K562 (cell line): ENCODE measurements at regions not wholly inside any gene's neighbourhood (a gene's known extent, or its start where the extent isn't known, plus 50 kb on each side); places are given as distances from the start of the nearest gene placed in this dataset.

Experiments
- ATAC-seq: fragments of 200-7000 bp; cut with Tn5 transposase; 3 replicates; pipeline ENCODE4 v1.9.1; 2020; ENCODE audit warnings: moderate library complexity
- BruUV-seq: library from RNA; stranded (reverse); fragments of 400-500 nt; replicated peaks from 2 replicates; lab custom pipeline; 2021; lab: Mats Ljungman, UMichigan
- CTCF ChIA-PET: fragments of 300-600 bp; formaldehyde crosslinking; extraction: SDS; loops from one replicate; lab custom pipeline; 2021; ENCODE audit warnings: low intra/inter-chr PET ratio; lab: Yijun Ruan, JAX
- POLR2A ChIA-PET: fragments of 300-600, 350-650 bp; sonication (Branson Sonifier 250); formaldehyde crosslinking; extraction: SDS; loops from one replicate; lab custom pipeline; 2021; ENCODE audit warnings: antibody characterized with exemption, inconsistent platforms; lab: Yijun Ruan, JAX
- DNase-seq, 4 experiments: peaks; one replicate each; pipeline versions ENCODE4 v3.0.0 to v3.0.0-alpha.2; 2011 to 2018; ENCODE audit warnings: low spot score in 3 of 4, mixed read lengths in 3 of 4; ENCODE audit errors: extremely low read depth in 1 of 4
- FAIRE-seq: peaks from 2 replicates; lab custom pipeline; 2011; peaks lifted over from hg19 to GRCh38; lab: Jason Lieb, UNC
- H2AFZ ChIP-seq: 2 replicates; pipeline ENCODE4 v1.6.0; 2011; ENCODE audit warnings: low read depth, low read length, control low read depth, inconsistent platforms
- H3K27ac ChIP-seq: fragments of 200-600 bp; 3 replicates; pipeline ENCODE4 v1.8.0; 2011; ENCODE audit warnings: low read depth, mild to moderate bottlenecking, control low read depth, inconsistent platforms, low read length, moderate library complexity, mixed read lengths; ENCODE audit errors: extremely low read depth
- H3K27me3 ChIP-seq, 2 experiments: fragments of 300-600 bp in 1 of 2; 2 replicates in 1 of 2; 3 replicates in 1 of 2; pipeline versions ENCODE4 v1.6.0 to v1.8.0; 2011; ENCODE audit warnings: inconsistent platforms in 2 of 2, low read length in 2 of 2, mild to moderate bottlenecking in 1 of 2, mixed read lengths in 1 of 2, moderate library complexity in 1 of 2; ENCODE audit not compliant: control insufficient read depth in 2 of 2, insufficient read depth in 2 of 2
- H3K36me3 ChIP-seq: fragments of 300-600 bp; 3 replicates; pipeline ENCODE4 v1.8.0; 2011; ENCODE audit warnings: mild to moderate bottlenecking, low read length, inconsistent platforms; ENCODE audit not compliant: control insufficient read depth, insufficient read depth
- H3K4me1 ChIP-seq, 2 experiments: fragments of 200-600 bp in 1 of 2; replicated peaks in 1 of 2; 2 replicates in 1 of 2; 3 replicates in 1 of 2; pipeline versions ENCODE4 v1.5.1 to v1.8.0; 2011; ENCODE audit warnings: inconsistent platforms in 2 of 2, low read length in 2 of 2, mild to moderate bottlenecking in 1 of 2, mixed read lengths in 1 of 2, moderate library complexity in 1 of 2; ENCODE audit not compliant: control insufficient read depth in 2 of 2, insufficient read depth in 2 of 2
- H3K4me2 ChIP-seq: 2 replicates; pipeline ENCODE4 v1.6.1; 2011; ENCODE audit warnings: low read length, control low read depth, inconsistent platforms, mixed read lengths; ENCODE audit not compliant: insufficient read depth
- H3K4me3 ChIP-seq: fragments of 200-600 bp; sonication (generic), shearing (Covaris generic); 2 replicates; pipeline ENCODE4 v1.5.1; 2016; ENCODE audit warnings: control low read depth, inconsistent platforms
- H3K79me2 ChIP-seq: fragments of 200-600 bp; 3 replicates; pipeline ENCODE4 v1.8.0; 2011; ENCODE audit warnings: low read length, inconsistent platforms; ENCODE audit not compliant: control insufficient read depth, insufficient read depth
- H3K9ac ChIP-seq, 2 experiments: 2 replicates each; pipeline versions ENCODE4 v1.6.0 to v1.6.1; 2011; ENCODE audit warnings: low read depth in 2 of 2, low read length in 2 of 2, control low read depth in 1 of 2, inconsistent platforms in 1 of 2, mild to moderate bottlenecking in 1 of 2, mixed read lengths in 1 of 2; ENCODE audit not compliant: insufficient read depth in 1 of 2
- H3K9me1 ChIP-seq: one replicate; pipeline ENCODE4 v1.6.0; 2011; ENCODE audit warnings: inconsistent platforms, mild to moderate bottlenecking, low read length, moderate library complexity; ENCODE audit not compliant: control insufficient read depth, insufficient read depth
- H3K9me3 ChIP-seq: replicated peaks from 2 replicates; pipeline ENCODE4 v1.5.1; 2011; ENCODE audit warnings: low read depth, low read length, inconsistent platforms; ENCODE audit not compliant: control insufficient read depth, insufficient read depth
- H4K20me1 ChIP-seq: replicated peaks from 2 replicates; pipeline ENCODE4 v1.6.1; 2011; ENCODE audit warnings: low read length, inconsistent platforms, mixed read lengths; ENCODE audit not compliant: control insufficient read depth, insufficient read depth
- CTCF ChIP-seq, 3 experiments: IDR thresholded peaks in 2 of 3; conservative IDR thresholded peaks in 1 of 3; 2 replicates each; pipeline ENCODE4 v1.5.1; 2011 to 2012; ENCODE audit warnings: low read length in 3 of 3, mild to moderate bottlenecking in 3 of 3, control low read depth in 2 of 3, improper control_type of control experiment in 1 of 3, inconsistent platforms in 1 of 3, low read depth in 1 of 3, mixed read lengths in 1 of 3, moderate library complexity in 1 of 3; ENCODE audit not compliant: insufficient read depth in 2 of 3
- DMBX1 ChIP-seq: fragments of 250-450 bp; sonication (Bioruptor Pico); IDR thresholded peaks from 2 replicates; pipeline ENCODE4 v1.8.0; 2022; ENCODE audit warnings: inconsistent platforms, mild to moderate bottlenecking, moderate library complexity, borderline replicate concordance
- FOSL1 ChIP-seq: fragments of 200-800 bp; sonication (Bioruptor generic); conservative IDR thresholded peaks from 2 replicates; pipeline ENCODE4 v1.6.1; 2016; ENCODE audit warnings: missing genetic modification characterization, missing compliant biosample characterization
- GTF2F1 ChIP-seq: IDR thresholded peaks from 2 replicates; pipeline ENCODE4 v1.6.1; 2011; ENCODE audit warnings: low read depth, low read length, improper control_type of control experiment
- HNRNPLL ChIP-seq: fragments of 200-400 bp; formaldehyde crosslinking; IDR thresholded peaks from 2 replicates; pipeline ENCODE4 v1.6.1; 2017; ENCODE audit warnings: low read length, low read depth, mild to moderate bottlenecking; ENCODE audit not compliant: poor library complexity, severe bottlenecking
- PBX2 ChIP-seq, 2 experiments: IDR thresholded peaks in 1 of 2; conservative IDR thresholded peaks in 1 of 2; 2 replicates each; pipeline ENCODE4 v1.6.1; 2016; ENCODE audit warnings: low read depth in 2 of 2, mild to moderate bottlenecking in 1 of 2, missing compliant biosample characterization in 1 of 2, missing genetic modification characterization in 1 of 2, moderate library complexity in 1 of 2
- RBFOX2 ChIP-seq: fragments of 200-400 bp; formaldehyde crosslinking; IDR thresholded peaks from 2 replicates; pipeline ENCODE4 v1.6.1; 2017; ENCODE audit warnings: low read depth, mild to moderate bottlenecking, low read length, moderate library complexity
- THRA ChIP-seq: fragments of 450-650 bp; IDR thresholded peaks from 2 replicates; pipeline ENCODE4 v1.6.1; 2017; ENCODE audit warnings: mild to moderate bottlenecking, moderate library complexity
- WGBS: fragments of 100-300 bp; shearing (Covaris generic); methylation state at CpG from one replicate; pipeline ENCODE4 v1.1.6; 2016; ENCODE audit warnings: low coverage, mixed read lengths; ENCODE audit not compliant: insufficient coverage; ENCODE audit errors: missing lambda C conversion rate; 5-methylcytosine and 5-hydroxymethylcytosine counted together
- in situ Hi-C: fragments of 300-500 bp; cut with MboI; formaldehyde crosslinking; loops from 4 replicates; pipeline ENCODE4 v1.15.0; 2018; ENCODE audit warnings: inconsistent platforms, mixed read lengths
- intact Hi-C: fragments of 100-400 bp; cut with micrococcal nuclease; formaldehyde crosslinking; loops from 2 replicates; pipeline ENCODE4 v1.14.2; 2022

DNA sequence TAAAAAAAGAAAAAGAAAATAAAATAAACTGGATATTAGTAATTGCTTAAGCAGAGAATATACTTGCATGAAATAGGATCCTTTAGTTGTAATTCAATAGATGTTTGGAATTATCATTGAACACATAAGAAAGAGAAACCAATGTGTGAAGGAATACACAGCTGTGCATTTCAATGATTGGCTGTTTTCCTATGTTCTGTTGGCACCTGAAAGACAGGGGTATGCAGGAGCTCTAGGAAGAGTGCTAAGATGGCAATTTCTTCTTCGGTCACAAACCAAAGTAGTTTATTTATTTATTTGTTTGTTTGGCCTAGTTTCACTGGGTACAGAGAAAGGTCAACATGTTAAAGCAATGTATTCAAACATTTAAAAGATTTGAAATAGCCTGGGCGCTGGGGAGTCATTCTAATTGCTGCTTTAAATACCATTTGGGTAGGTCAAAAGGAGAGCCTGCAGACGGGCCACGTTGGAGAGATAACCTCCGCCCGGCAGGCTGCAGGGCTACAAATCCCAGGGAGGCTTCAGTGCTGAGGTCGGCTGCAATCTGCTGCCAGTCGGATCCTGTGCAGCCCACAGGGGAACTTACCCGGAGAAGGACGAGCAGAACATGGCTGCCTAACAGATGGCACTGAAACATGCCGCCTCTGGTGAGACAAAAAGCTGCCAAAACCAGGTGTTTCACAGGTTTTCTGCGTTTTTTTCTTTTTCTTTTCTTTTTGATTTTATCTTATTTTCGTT, 154.2 kb upstream of the TYRP1 start:
- Histone ChIP-seq H3K79me2 (no peaks in the 10 kb centered on the region), H4K20me1 (no peaks in the 10 kb centered on the region), H3K4me1 (no peaks in the 10 kb centered on the region), H3K36me3 (no peaks in the 10 kb centered on the region), H3K4me3 (no peak overlapping the region), H3K9me3 (no peaks in the 10 kb centered on the region), H3K9me1 (no peaks in the 10 kb centered on the region), H2AFZ (no peak overlapping the region), H3K9ac (no peak overlapping the region), H3K27ac (no peak overlapping the region), H3K27me3 (no peaks in the 10 kb centered on the region), H3K4me2 (no peak overlapping the region)
- ChIA-PET CTCF (no interaction called here), POLR2A (no interaction called here)
- FAIRE-seq: no peak
- no peak for TF ChIP-seq FOSL1 (tag)
- no peak for TF ChIP-seq CTCF (IDR thresholded peaks at IDR 0.05 in 2 of 3, conservative IDR thresholded peaks at IDR 0.05 in 1 of 3; ENCODE audit: insufficient read depth in 2 of 3, low read depth in 1 of 3, low read length in 3 of 3)
- 1% methylated on average over 9 of the region's 13 CpGs for WGBS
- no TSS peak for BruUV-seq
- no peak for DNase-seq
- in situ Hi-C loops (loop anchor here (10.0 kb wide), 1 partner anchor 174 kb away; no protein-coding TSS in a partner anchor), intact Hi-C loops (no loop called here)
- no peak for ATAC-seq

DNA sequence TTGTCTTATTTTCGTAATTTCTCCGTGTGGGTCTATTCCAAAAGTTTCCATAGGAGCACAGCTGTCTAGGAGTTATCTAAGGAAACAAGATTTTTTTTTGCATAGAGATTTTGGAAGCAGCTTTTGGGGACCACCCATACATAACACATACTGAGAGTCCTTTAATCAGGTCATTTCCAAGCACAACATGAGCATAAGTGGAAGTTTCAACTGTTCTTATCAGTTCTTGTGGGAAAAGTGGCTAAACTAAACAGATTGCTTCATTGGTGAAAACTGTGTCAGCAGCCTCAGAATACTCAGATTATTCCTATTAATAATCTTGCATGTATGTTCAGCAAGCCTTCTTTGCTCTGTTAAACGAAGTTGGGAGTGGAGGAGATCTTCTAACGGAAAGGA, 153.6 kb upstream of the TYRP1 start:
- no peak for ATAC-seq
- TF ChIP-seq THRA: no peak
- TF ChIP-seq GTF2F1: no peak
- no peak for TF ChIP-seq DMBX1 (CRISPR knock-in tag)
- TF ChIP-seq PBX2 (CRISPR knock-in tag; IDR thresholded peaks at IDR 0.05; ENCODE audit: low read depth): no peak
- no peak for TF ChIP-seq PBX2 (tag; conservative IDR thresholded peaks at IDR 0.05; ENCODE audit: low read depth)
- TF ChIP-seq RBFOX2: no peak
- no peak for TF ChIP-seq HNRNPLL
- Histone ChIP-seq H3K9me1 (no peaks in the 10 kb centered on the region), H3K27ac (no peak overlapping the region), H3K36me3 (no peaks in the 10 kb centered on the region), H3K9ac (no peak overlapping the region), H3K79me2 (no peaks in the 10 kb centered on the region), H3K4me1 (no peaks in the 10 kb centered on the region), H2AFZ (no peak overlapping the region), H3K4me3 (no peak overlapping the region), H3K9me3 (no peaks in the 10 kb centered on the region), H4K20me1 (no peaks in the 10 kb centered on the region), H3K27me3 (no peaks in the 10 kb centered on the region), H3K4me2 (no peak overlapping the region)
- DNase-seq: no peak
- in situ Hi-C loops (loop anchor here (10.0 kb wide), 1 partner anchor 175 kb away; no protein-coding TSS in a partner anchor), intact Hi-C loops (no loop called here)
- no peak for FAIRE-seq
- 5% methylated on average over 3 of the region's 4 CpGs for WGBS
- no TSS peak for BruUV-seq
- POLR2A ChIA-PET: no interaction called here
- CTCF ChIA-PET: no interaction called here
